MCF 10A (cell line): ENCODE measurements at regions not wholly inside any gene's neighbourhood (a gene's known extent, or its start where the extent isn't known, plus 50 kb on each side); places are given as distances from the start of the nearest gene placed in this dataset.

Experiments used
- BruUV-seq: library from RNA; stranded (reverse); fragments of 400-500 nt; replicated peaks from 2 replicates; lab custom pipeline; 2021; lab: Mats Ljungman, UMichigan
- CTCF ChIA-PET: fragments of 300-600 bp; sonication (Branson Sonifier 250); formaldehyde crosslinking; extraction: SDS; loops from one replicate; lab custom pipeline; 2021; ENCODE audit warnings: antibody characterized with exemption, inconsistent platforms; lab: Yijun Ruan, JAX
- POLR2A ChIA-PET: fragments of 300-600, 350-650 bp; sonication (Branson Sonifier 250); formaldehyde crosslinking; extraction: SDS; loops from one replicate; lab custom pipeline; 2020; ENCODE audit warnings: antibody characterized with exemption, inconsistent platforms; lab: Yijun Ruan, JAX
- DNase-seq: peaks from one replicate; pipeline ENCODE4 v3.0.0-alpha.2; 2018; ENCODE audit not compliant: unreplicated experiment
- H3K27ac Mint-ChIP-seq: one replicate; pipeline ENCODE4 v1.8.0; 2022; ENCODE audit warnings: mild to moderate bottlenecking, low read depth, mixed read lengths; ENCODE audit not compliant: unreplicated experiment
- H3K27me3 Mint-ChIP-seq: one replicate; pipeline ENCODE4 v1.8.0; 2022; ENCODE audit warnings: mixed read lengths; ENCODE audit not compliant: insufficient read depth, unreplicated experiment
- H3K36me3 Mint-ChIP-seq: one replicate; pipeline ENCODE4 v1.8.0; 2022; ENCODE audit warnings: mild to moderate bottlenecking, moderate library complexity, mixed read lengths; ENCODE audit not compliant: insufficient read depth, unreplicated experiment
- H3K4me1 Mint-ChIP-seq: one replicate; pipeline ENCODE4 v1.8.0; 2022; ENCODE audit warnings: mixed read lengths; ENCODE audit not compliant: insufficient read depth, unreplicated experiment
- H3K4me3 Mint-ChIP-seq: one replicate; pipeline ENCODE4 v1.8.0; 2022; ENCODE audit warnings: mild to moderate bottlenecking, moderate library complexity, mixed read lengths; ENCODE audit not compliant: unreplicated experiment
- H3K9me3 Mint-ChIP-seq: one replicate; pipeline ENCODE4 v1.8.0; 2022; ENCODE audit warnings: mixed read lengths; ENCODE audit not compliant: unreplicated experiment
- intact Hi-C: fragments of 100-400 bp; cut with micrococcal nuclease; formaldehyde crosslinking; loops from 2 replicates; pipeline ENCODE4 v1.14.1; 2022
- TF ChIP-seq, protein P1 (sequence below): fragments of 200-600 bp; IDR thresholded peaks from one replicate; pipeline ENCODE4 v1.8.0; 2022; ENCODE audit warnings: antibody characterized with exemption, mild to moderate bottlenecking; ENCODE audit not compliant: unreplicated experiment

DNA sequence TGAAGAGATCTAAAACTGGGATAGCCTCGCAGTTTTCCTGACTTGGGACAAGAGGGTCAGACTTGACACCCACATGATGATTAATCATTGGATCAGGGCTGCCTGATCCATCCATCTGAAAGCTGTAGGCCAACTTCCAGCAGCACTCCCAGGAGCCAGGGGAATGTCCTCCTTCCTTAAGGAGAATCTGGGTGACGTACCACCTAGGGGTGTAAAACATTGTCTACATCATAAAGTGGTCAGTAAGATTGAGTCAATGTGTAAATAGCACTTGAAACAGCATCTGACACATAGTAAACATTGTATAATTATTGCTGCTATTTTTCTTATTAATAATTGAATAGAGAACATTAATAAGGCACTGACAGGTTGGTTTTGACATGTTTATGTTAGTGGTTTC, 392.8 kb downstream of the JRKL start:
- no peak overlapping the region for H3K4me3 Mint-ChIP-seq
- ChIA-PET CTCF (no interaction called here), POLR2A (no interaction called here)
- H3K9me3 Mint-ChIP-seq = no peaks in the 10 kb centered on the region
- DNase-seq = no peak
- H3K36me3 Mint-ChIP-seq = no peaks in the 10 kb centered on the region
- intact Hi-C loops = no loop called here
- BruUV-seq = no TSS peak
- H3K27ac Mint-ChIP-seq = no peak overlapping the region
- H3K4me1 Mint-ChIP-seq = no peaks in the 10 kb centered on the region
- TF ChIP-seq, protein P1, sequence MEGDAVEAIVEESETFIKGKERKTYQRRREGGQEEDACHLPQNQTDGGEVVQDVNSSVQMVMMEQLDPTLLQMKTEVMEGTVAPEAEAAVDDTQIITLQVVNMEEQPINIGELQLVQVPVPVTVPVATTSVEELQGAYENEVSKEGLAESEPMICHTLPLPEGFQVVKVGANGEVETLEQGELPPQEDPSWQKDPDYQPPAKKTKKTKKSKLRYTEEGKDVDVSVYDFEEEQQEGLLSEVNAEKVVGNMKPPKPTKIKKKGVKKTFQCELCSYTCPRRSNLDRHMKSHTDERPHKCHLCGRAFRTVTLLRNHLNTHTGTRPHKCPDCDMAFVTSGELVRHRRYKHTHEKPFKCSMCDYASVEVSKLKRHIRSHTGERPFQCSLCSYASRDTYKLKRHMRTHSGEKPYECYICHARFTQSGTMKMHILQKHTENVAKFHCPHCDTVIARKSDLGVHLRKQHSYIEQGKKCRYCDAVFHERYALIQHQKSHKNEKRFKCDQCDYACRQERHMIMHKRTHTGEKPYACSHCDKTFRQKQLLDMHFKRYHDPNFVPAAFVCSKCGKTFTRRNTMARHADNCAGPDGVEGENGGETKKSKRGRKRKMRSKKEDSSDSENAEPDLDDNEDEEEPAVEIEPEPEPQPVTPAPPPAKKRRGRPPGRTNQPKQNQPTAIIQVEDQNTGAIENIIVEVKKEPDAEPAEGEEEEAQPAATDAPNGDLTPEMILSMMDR = no peak
- H3K27me3 Mint-ChIP-seq = peaks cover 20% of the 10 kb centered on the region

DNA sequence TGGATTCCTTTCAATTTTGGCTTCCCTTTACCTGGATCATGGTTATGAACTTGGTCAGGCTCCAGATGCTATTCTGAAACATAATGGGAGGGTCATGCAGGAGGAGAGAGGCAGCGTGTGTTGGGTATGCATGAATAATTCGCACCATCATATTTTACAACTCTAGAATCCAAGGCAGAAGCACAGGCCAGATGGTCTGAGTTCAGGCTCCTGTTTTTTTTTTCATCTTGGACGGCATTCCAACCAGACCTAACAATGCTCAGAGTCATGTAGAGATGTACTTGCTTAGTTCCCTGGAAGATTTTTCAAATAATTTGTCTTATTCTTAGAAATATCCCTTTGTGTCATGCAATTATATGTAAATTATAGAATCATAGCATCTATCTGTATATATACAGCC, 393.5 kb downstream of the JRKL start:
- no peaks in the 10 kb centered on the region for H3K36me3 Mint-ChIP-seq
- POLR2A ChIA-PET = no interaction called here
- H3K27me3 Mint-ChIP-seq = peaks cover 16% of the 10 kb centered on the region
- no peak overlapping the region for H3K27ac Mint-ChIP-seq
- BruUV-seq = no TSS peak
- TF ChIP-seq, protein P1 = no peak
- CTCF ChIA-PET = no interaction called here
- DNase-seq = no peak
- intact Hi-C loops = no loop called here
- no peaks in the 10 kb centered on the region for H3K4me1 Mint-ChIP-seq
- H3K4me3 Mint-ChIP-seq = no peak overlapping the region
- H3K9me3 Mint-ChIP-seq = no peaks in the 10 kb centered on the region

DNA sequence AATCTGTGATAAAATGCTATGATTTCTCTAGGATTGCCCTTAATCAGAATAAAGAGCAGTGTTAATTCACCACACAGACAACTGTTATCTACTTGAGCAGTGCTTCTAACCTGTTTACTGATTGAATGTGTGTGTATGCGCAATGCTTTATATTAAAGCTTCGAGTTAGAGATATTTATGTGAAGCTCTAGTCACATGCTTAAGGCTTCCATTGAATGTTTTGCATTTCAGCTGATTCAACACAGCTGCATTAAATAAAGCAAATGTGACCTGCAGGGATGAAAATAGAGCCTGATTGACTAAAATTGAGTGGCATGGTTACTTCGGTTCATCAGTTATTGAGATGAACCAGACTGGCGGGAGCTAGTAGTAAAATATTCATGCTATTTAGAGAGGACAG, 395.3 kb downstream of the JRKL start:
- Mint-ChIP-seq H3K27me3 (no peaks in the 10 kb centered on the region), H3K9me3 (no peaks in the 10 kb centered on the region), H3K36me3 (no peaks in the 10 kb centered on the region), H3K27ac (no peak overlapping the region), H3K4me3 (no peak overlapping the region), H3K4me1 (no peaks in the 10 kb centered on the region)
- intact Hi-C loops = no loop called here
- no peak for DNase-seq
- ChIA-PET POLR2A (no interaction called here), CTCF (interaction anchor here (1.1 kb wide), 1 partner anchor 15 kb away, joined by 3 read pairs; no protein-coding TSS in a partner anchor)
- BruUV-seq = no TSS peak
- TF ChIP-seq, protein P1 = no peak

DNA sequence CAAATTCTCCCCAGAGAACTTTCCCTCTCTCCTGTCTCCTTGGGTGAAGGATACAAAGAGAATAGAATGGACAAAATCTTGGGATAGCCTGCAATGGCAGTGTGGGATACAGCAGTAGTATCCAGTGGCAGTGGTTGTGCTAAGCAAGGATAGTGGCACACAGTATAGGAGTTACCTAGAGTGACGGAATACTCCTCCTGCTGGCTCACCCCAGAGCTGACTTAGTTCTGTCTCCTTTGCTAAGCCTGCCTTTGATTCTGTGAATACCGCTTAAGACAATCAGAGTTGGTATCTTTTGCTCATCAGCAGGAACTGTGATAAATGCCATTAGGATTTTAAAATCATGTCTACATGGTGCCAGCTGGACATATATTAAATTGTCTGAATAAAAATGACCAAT, 404.3 kb downstream of the JRKL start:
- CTCF ChIA-PET = no interaction called here
- TF ChIP-seq, protein P1 = no peak
- no peaks in the 10 kb centered on the region for H3K36me3 Mint-ChIP-seq
- no peaks in the 10 kb centered on the region for H3K27me3 Mint-ChIP-seq
- H3K9me3 Mint-ChIP-seq = no peaks in the 10 kb centered on the region
- H3K4me3 Mint-ChIP-seq = no peak overlapping the region
- no peaks in the 10 kb centered on the region for H3K4me1 Mint-ChIP-seq
- H3K27ac Mint-ChIP-seq = no peak overlapping the region
- no TSS peak for BruUV-seq
- intact Hi-C loops = no loop called here
- POLR2A ChIA-PET = no interaction called here
- DNase-seq = peak; percentile 5
